Glutamatergic neuron (in vitro differentiated cells): ENCODE measurements at regions not wholly inside any gene's neighbourhood (a gene's known extent, or its start where the extent isn't known, plus 50 kb on each side); places are given as distances from the start of the nearest gene placed in this dataset.

Experiments used
- DNase-seq: peaks from one replicate; pipeline ENCODE4 v3.0.0; 2022
- H3K27ac Mint-ChIP-seq: one replicate; pipeline ENCODE4 v1.8.0; 2020; ENCODE audit warnings: mild to moderate bottlenecking, mixed read lengths, inconsistent platforms; ENCODE audit not compliant: unreplicated experiment
- H3K27me3 Mint-ChIP-seq: one replicate; pipeline ENCODE4 v1.8.0; 2020; ENCODE audit warnings: mild to moderate bottlenecking, moderate library complexity, mixed read lengths, inconsistent platforms; ENCODE audit not compliant: unreplicated experiment
- H3K36me3 Mint-ChIP-seq: one replicate; pipeline ENCODE4 v1.8.0; 2020; ENCODE audit warnings: mild to moderate bottlenecking, mixed read lengths, inconsistent platforms; ENCODE audit not compliant: unreplicated experiment
- H3K4me1 Mint-ChIP-seq: one replicate; pipeline ENCODE4 v1.8.0; 2020; ENCODE audit warnings: mild to moderate bottlenecking, low read depth, mixed read lengths, inconsistent platforms; ENCODE audit not compliant: unreplicated experiment
- H3K4me3 Mint-ChIP-seq: one replicate; pipeline ENCODE4 v1.8.0; 2020; ENCODE audit warnings: mild to moderate bottlenecking, mixed read lengths, inconsistent platforms; ENCODE audit not compliant: unreplicated experiment
- H3K9me3 Mint-ChIP-seq: one replicate; pipeline ENCODE4 v1.8.0; 2020; ENCODE audit warnings: mild to moderate bottlenecking, moderate library complexity, mixed read lengths, inconsistent platforms; ENCODE audit not compliant: unreplicated experiment
- CTCF ChIP-seq: fragments of 200-600 bp; sonication (generic); IDR thresholded peaks from one replicate; pipeline ENCODE4 v1.5.0; 2021; ENCODE audit not compliant: partially characterized antibody, unreplicated experiment

- TF ChIP-seq CTCF = no peak
- Mint-ChIP-seq H3K4me3 (no peak overlapping the region), H3K4me1 (peaks cover 2% of the 10 kb centered on the region), H3K36me3 (peaks cover 3% of the 10 kb centered on the region), H3K27ac (no peak overlapping the region), H3K27me3 (no peaks in the 10 kb centered on the region), H3K9me3 (no peaks in the 10 kb centered on the region)
- no peak for DNase-seq
Measured at GRCh38 chr2:37543999-37544557, 127.4 kb downstream of the CDC42EP3 start.

GRCh38 chr2:37544591-37545031 lies 126.8 kb downstream of the CDC42EP3 start:
- H3K9me3 Mint-ChIP-seq = no peaks in the 10 kb centered on the region
- peaks cover 2% of the 10 kb centered on the region for H3K4me1 Mint-ChIP-seq
- H3K36me3 Mint-ChIP-seq = no peaks in the 10 kb centered on the region
- no peak for TF ChIP-seq CTCF
- no peak for DNase-seq
- H3K27ac Mint-ChIP-seq = no peak overlapping the region
- H3K4me3 Mint-ChIP-seq = no peak overlapping the region
- no peaks in the 10 kb centered on the region for H3K27me3 Mint-ChIP-seq

GRCh38 chr2:37549598-37549997 lies 121.8 kb downstream of the CDC42EP3 start:
- H3K36me3 Mint-ChIP-seq = no peaks in the 10 kb centered on the region
- peaks cover 2% of the 10 kb centered on the region for H3K4me1 Mint-ChIP-seq
- no peak overlapping the region for H3K27ac Mint-ChIP-seq
- no peaks in the 10 kb centered on the region for H3K27me3 Mint-ChIP-seq
- TF ChIP-seq CTCF = no peak
- no peaks in the 10 kb centered on the region for H3K9me3 Mint-ChIP-seq
- DNase-seq = no peak
- no peak overlapping the region for H3K4me3 Mint-ChIP-seq

- no peak for TF ChIP-seq CTCF
- no peak for DNase-seq
- H3K27me3 Mint-ChIP-seq = no peaks in the 10 kb centered on the region
Measured at GRCh38 chr2:37550190-37550589, 121.3 kb downstream of the CDC42EP3 start.

GRCh38 chr2:37551783-37552182 lies 119.7 kb downstream of the CDC42EP3 start:
- Mint-ChIP-seq H3K4me1 (peaks cover 2% of the 10 kb centered on the region), H3K27ac (no peak overlapping the region), H3K9me3 (no peaks in the 10 kb centered on the region), H3K4me3 (no peak overlapping the region), H3K36me3 (no peaks in the 10 kb centered on the region), H3K27me3 (no peaks in the 10 kb centered on the region)
- no peak for TF ChIP-seq CTCF
- no peak for DNase-seq

More at GRCh38 chr2:37550190-37550589, 121.3 kb downstream of the CDC42EP3 start:
- H3K4me3 Mint-ChIP-seq = no peak overlapping the region
- no peaks in the 10 kb centered on the region for H3K36me3 Mint-ChIP-seq
- H3K4me1 Mint-ChIP-seq = peaks cover 2% of the 10 kb centered on the region
- H3K9me3 Mint-ChIP-seq = no peaks in the 10 kb centered on the region
- no peak overlapping the region for H3K27ac Mint-ChIP-seq
